Neural cell (in vitro differentiated cells): ENCODE measurements at regions not wholly inside any gene's neighbourhood (a gene's known extent, or its start where the extent isn't known, plus 50 kb on each side); places are given as distances from the start of the nearest gene placed in this dataset.

Experiments
- H2AFZ ChIP-seq: fragments of 200-600, 300-800 bp; sonication (generic), shearing (Covaris generic); 2 replicates; pipeline ENCODE4 v1.6.0; 2014; ENCODE audit warnings: low read depth, mild to moderate bottlenecking, antibody characterized with exemption, low read length, moderate library complexity
- H3F3A ChIP-seq: fragments of 200-600 bp; shearing (Covaris generic); 2 replicates; pipeline ENCODE4 v1.6.1; 2016; ENCODE audit warnings: mild to moderate bottlenecking, moderate library complexity, mixed read lengths, antibody characterized with exemption, low read length; ENCODE audit not compliant: insufficient read depth, poor library complexity, severe bottlenecking
- H3K27ac ChIP-seq: fragments of 200-600, 300-800 bp; sonication (generic), shearing (Covaris generic); 2 replicates; pipeline ENCODE4 v1.5.1; 2014; ENCODE audit warnings: mild to moderate bottlenecking, low read length, moderate library complexity
- H3K27me3 ChIP-seq: fragments of 300-800, 200-600 bp; sonication (generic), shearing (Covaris generic); 2 replicates; pipeline ENCODE4 v1.6.0; 2014; ENCODE audit warnings: mild to moderate bottlenecking, low read depth, low read length, moderate library complexity; ENCODE audit not compliant: insufficient read depth
- H3K36me3 ChIP-seq: fragments of 300-800, 200-600 bp; sonication (generic), shearing (Covaris generic); 2 replicates; pipeline ENCODE4 v1.5.1; 2014; ENCODE audit warnings: mild to moderate bottlenecking, antibody characterized with exemption, low read length, moderate library complexity; ENCODE audit not compliant: insufficient read depth
- H3K4me2 ChIP-seq: fragments of 300-800, 200-600 bp; sonication (generic), shearing (Covaris generic); 2 replicates; pipeline ENCODE4 v1.6.0; 2014; ENCODE audit warnings: mild to moderate bottlenecking, low read length
- H3K4me3 ChIP-seq: fragments of 300-800, 200-600 bp; sonication (generic), shearing (Covaris generic); 2 replicates; pipeline ENCODE4 v1.5.1; 2014; ENCODE audit warnings: mild to moderate bottlenecking, low read length, moderate library complexity
- H3K79me2 ChIP-seq: fragments of 200-600 bp; shearing (Covaris generic); replicated peaks from 2 replicates; pipeline ENCODE4 v1.6.0; 2014; ENCODE audit warnings: mild to moderate bottlenecking, low read length, moderate library complexity; ENCODE audit not compliant: insufficient read depth
- H3K9ac ChIP-seq: fragments of 300-800, 200-600 bp; sonication (generic), shearing (Covaris generic); 2 replicates; pipeline ENCODE4 v1.6.1; 2016; ENCODE audit warnings: mild to moderate bottlenecking, low read length, mixed read lengths
- H3K9me2 ChIP-seq: fragments of 200-600 bp; shearing (Covaris generic); 2 replicates; pipeline ENCODE4 v1.6.1; 2016; ENCODE audit warnings: mild to moderate bottlenecking, low read length, mixed read lengths; ENCODE audit not compliant: insufficient read depth
- H3K9me3 ChIP-seq: fragments of 200-600, 300-800 bp; sonication (generic), shearing (Covaris generic); 2 replicates; pipeline ENCODE4 v1.6.1; 2016; ENCODE audit warnings: mild to moderate bottlenecking, mixed run types, low read length, moderate library complexity, mixed read lengths
- H4K20me1 ChIP-seq: fragments of 200-600 bp; shearing (Covaris generic); 2 replicates; pipeline ENCODE4 v1.6.1; 2016; ENCODE audit warnings: mild to moderate bottlenecking, mixed run types; ENCODE audit not compliant: insufficient read depth
- EP300 ChIP-seq: fragments of 450-650 bp; conservative IDR thresholded peaks from 2 replicates; pipeline ENCODE4 v1.6.1; 2014; ENCODE audit warnings: antibody characterized with exemption, mild to moderate bottlenecking, moderate library complexity; ENCODE audit not compliant: poor library complexity, severe bottlenecking
- EZH2 ChIP-seq: fragments of 200-600, 300-800 bp; shearing (Covaris generic), sonication (generic); IDR thresholded peaks from 2 replicates; pipeline ENCODE4 v1.6.1; 2014; ENCODE audit warnings: antibody characterized with exemption, low read length, borderline replicate concordance, mild to moderate bottlenecking; ENCODE audit not compliant: insufficient read depth, poor library complexity, severe bottlenecking
- MXI1 ChIP-seq: fragments of 450-650 bp; conservative IDR thresholded peaks from 2 replicates; pipeline ENCODE4 v1.6.1; 2014; ENCODE audit warnings: antibody characterized with exemption, mild to moderate bottlenecking; ENCODE audit not compliant: poor library complexity, severe bottlenecking
- POLR2AphosphoS5 ChIP-seq: IDR thresholded peaks from 2 replicates; pipeline ENCODE4 v1.6.1; 2012
- RAD21 ChIP-seq: fragments of 450-650 bp; conservative IDR thresholded peaks from 2 replicates; pipeline ENCODE4 v1.6.1; 2014; ENCODE audit warnings: antibody characterized with exemption, mild to moderate bottlenecking, moderate library complexity
- REST ChIP-seq: IDR thresholded peaks from 2 replicates; pipeline ENCODE4 v1.6.1; 2012; ENCODE audit warnings: borderline replicate concordance
- SMC3 ChIP-seq: fragments of 450-650 bp; conservative IDR thresholded peaks from 2 replicates; pipeline ENCODE4 v1.6.1; 2014; ENCODE audit warnings: antibody characterized with exemption, mild to moderate bottlenecking, moderate library complexity; ENCODE audit not compliant: poor library complexity
- TAF1 ChIP-seq: IDR thresholded peaks from 2 replicates; pipeline ENCODE4 v1.6.1; 2012; ENCODE audit warnings: low read depth
- TF ChIP-seq, protein P1 (sequence below): fragments of 450-650 bp; IDR thresholded peaks from 2 replicates; pipeline ENCODE4 v1.5.1; 2014; ENCODE audit warnings: antibody characterized with exemption, mild to moderate bottlenecking, moderate library complexity; ENCODE audit not compliant: poor library complexity, severe bottlenecking

- no peaks in the 10 kb centered on the region for H3K9me3 ChIP-seq
- H2AFZ ChIP-seq, result no peak overlapping the region
- no peaks in the 10 kb centered on the region for H3F3A ChIP-seq
- no peak overlapping the region for H3K9ac ChIP-seq
- no peaks in the 10 kb centered on the region for H3K79me2 ChIP-seq
- H3K9me2 ChIP-seq, result no peaks in the 10 kb centered on the region
- H4K20me1 ChIP-seq, result no peaks in the 10 kb centered on the region
- H3K36me3 ChIP-seq, result no peaks in the 10 kb centered on the region
- H3K4me2 ChIP-seq, result no peak overlapping the region
- H3K27ac ChIP-seq, result no peak overlapping the region
- TF ChIP-seq, protein P1, sequence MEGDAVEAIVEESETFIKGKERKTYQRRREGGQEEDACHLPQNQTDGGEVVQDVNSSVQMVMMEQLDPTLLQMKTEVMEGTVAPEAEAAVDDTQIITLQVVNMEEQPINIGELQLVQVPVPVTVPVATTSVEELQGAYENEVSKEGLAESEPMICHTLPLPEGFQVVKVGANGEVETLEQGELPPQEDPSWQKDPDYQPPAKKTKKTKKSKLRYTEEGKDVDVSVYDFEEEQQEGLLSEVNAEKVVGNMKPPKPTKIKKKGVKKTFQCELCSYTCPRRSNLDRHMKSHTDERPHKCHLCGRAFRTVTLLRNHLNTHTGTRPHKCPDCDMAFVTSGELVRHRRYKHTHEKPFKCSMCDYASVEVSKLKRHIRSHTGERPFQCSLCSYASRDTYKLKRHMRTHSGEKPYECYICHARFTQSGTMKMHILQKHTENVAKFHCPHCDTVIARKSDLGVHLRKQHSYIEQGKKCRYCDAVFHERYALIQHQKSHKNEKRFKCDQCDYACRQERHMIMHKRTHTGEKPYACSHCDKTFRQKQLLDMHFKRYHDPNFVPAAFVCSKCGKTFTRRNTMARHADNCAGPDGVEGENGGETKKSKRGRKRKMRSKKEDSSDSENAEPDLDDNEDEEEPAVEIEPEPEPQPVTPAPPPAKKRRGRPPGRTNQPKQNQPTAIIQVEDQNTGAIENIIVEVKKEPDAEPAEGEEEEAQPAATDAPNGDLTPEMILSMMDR, result no peak
- no peak for TF ChIP-seq EZH2
- no peak for TF ChIP-seq REST
- TF ChIP-seq EP300, result no peak
- no peak for TF ChIP-seq MXI1
- TF ChIP-seq RAD21, result no peak
- no peak for TF ChIP-seq POLR2AphosphoS5
- no peak for TF ChIP-seq SMC3
- no peak for TF ChIP-seq TAF1
- no peak overlapping the region for H3K4me3 ChIP-seq
- H3K27me3 ChIP-seq, result no peaks in the 10 kb centered on the region
Measured at GRCh38 chr13:104843401-104843800, 1692.1 kb downstream of the EFNB2 start.

- H2AFZ ChIP-seq, result no peak overlapping the region
- H3K27me3 ChIP-seq, result no peaks in the 10 kb centered on the region
- H3F3A ChIP-seq, result no peaks in the 10 kb centered on the region
- no peaks in the 10 kb centered on the region for H3K36me3 ChIP-seq
- H4K20me1 ChIP-seq, result no peaks in the 10 kb centered on the region
- no peak overlapping the region for H3K27ac ChIP-seq
- TF ChIP-seq, protein P1, result no peak
- TF ChIP-seq RAD21, result no peak
- no peak for TF ChIP-seq REST
- no peak for TF ChIP-seq POLR2AphosphoS5
- TF ChIP-seq SMC3, result no peak
- TF ChIP-seq MXI1, result no peak
- no peak for TF ChIP-seq EP300
- no peak overlapping the region for H3K4me2 ChIP-seq
- H3K9ac ChIP-seq, result no peak overlapping the region
- no peaks in the 10 kb centered on the region for H3K9me2 ChIP-seq
- H3K4me3 ChIP-seq, result no peak overlapping the region
- no peaks in the 10 kb centered on the region for H3K79me2 ChIP-seq
- H3K9me3 ChIP-seq, result no peaks in the 10 kb centered on the region
Measured at GRCh38 chr13:104841110-104841509, 1694.4 kb downstream of the EFNB2 start.
